ENCODE measurements at regions not wholly inside any gene's neighbourhood (a gene's known extent, or its start where the extent isn't known, plus 50 kb on each side); places are given as distances from the start of the nearest gene placed in this dataset.

- TF ChIP-seq CTCF (IDR thresholded peaks at IDR 0.05) (no peak), EZH2 (IDR thresholded peaks at IDR 0.05; ENCODE audit: borderline replicate concordance, insufficient read depth, low read depth, low read length, poor library complexity, severe bottlenecking) (no peak)
Observed at GRCh38 chr22:48707763-48708557, 1119.7 kb downstream of the BRD1 start.
